ENCODE measurements at regions not wholly inside any gene's neighbourhood (a gene's known extent, or its start where the extent isn't known, plus 50 kb on each side); places are given as distances from the start of the nearest gene placed in this dataset.

DNA sequence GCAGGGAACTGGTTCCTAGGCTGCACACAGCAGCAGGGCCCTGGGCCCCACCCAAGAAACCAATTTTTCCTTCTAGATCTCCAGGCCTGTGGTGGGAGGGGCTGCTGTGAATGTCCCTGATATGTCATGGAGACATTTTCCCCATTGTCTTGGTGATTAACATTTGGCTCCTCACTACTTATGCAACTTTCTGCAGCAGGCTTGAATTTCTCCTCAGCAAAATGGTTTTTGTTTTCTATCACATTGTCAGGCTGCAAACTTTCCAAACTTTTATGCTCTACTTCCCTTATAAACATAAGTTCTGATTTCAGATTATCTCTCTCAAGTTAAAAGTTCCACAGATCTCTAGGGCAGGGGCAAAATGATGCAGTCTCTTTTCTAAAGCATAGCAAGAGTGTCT lies 310.2 kb upstream of the PCDH20 start:
- no peak overlapping the region for H3K27ac ChIP-seq
- H3K9me3 ChIP-seq: no peaks in the 10 kb centered on the region
- TF ChIP-seq, protein P1, sequence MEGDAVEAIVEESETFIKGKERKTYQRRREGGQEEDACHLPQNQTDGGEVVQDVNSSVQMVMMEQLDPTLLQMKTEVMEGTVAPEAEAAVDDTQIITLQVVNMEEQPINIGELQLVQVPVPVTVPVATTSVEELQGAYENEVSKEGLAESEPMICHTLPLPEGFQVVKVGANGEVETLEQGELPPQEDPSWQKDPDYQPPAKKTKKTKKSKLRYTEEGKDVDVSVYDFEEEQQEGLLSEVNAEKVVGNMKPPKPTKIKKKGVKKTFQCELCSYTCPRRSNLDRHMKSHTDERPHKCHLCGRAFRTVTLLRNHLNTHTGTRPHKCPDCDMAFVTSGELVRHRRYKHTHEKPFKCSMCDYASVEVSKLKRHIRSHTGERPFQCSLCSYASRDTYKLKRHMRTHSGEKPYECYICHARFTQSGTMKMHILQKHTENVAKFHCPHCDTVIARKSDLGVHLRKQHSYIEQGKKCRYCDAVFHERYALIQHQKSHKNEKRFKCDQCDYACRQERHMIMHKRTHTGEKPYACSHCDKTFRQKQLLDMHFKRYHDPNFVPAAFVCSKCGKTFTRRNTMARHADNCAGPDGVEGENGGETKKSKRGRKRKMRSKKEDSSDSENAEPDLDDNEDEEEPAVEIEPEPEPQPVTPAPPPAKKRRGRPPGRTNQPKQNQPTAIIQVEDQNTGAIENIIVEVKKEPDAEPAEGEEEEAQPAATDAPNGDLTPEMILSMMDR (IDR thresholded peaks at IDR 0.05): no peak
- no peak for TF ChIP-seq POLR2A (IDR thresholded peaks at IDR 0.05)
- no peak overlapping the region for H3K4me3 ChIP-seq
- no peaks in the 10 kb centered on the region for H3K4me1 ChIP-seq
- no peaks in the 10 kb centered on the region for H3K27me3 ChIP-seq
- no peaks in the 10 kb centered on the region for H3K36me3 ChIP-seq
- intact Hi-C loops (cut with DNase I): no loop called here
- DNase-seq: no peak

DNA sequence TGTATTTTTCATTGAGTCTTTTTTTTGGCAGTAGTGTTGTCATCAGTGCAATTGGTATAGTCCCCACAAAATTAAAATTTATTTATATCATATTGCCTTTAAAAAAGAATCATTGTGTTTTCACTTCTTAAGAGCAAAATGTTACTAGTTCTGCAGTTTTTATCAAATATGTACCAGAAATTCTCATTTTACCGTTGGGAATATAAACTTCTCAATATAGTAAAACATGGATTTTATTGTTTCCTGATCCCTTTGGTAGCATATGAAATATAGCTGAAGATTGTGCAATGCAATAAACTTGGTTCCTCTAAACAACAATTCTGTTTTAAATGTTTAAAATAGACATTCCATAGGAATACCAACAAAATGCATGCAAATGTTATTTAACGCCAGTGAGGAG lies 306.5 kb upstream of the PCDH20 start:
- no peaks in the 10 kb centered on the region for H3K4me1 ChIP-seq
- WGBS, 2 donors: 81 to 85% methylated on average over 2 of the region's 2 CpGs
- no peak for DNase-seq
- no peaks in the 10 kb centered on the region for H3K9me3 ChIP-seq
- H3K36me3 ChIP-seq: no peaks in the 10 kb centered on the region
- intact Hi-C loops (cut with DNase I): no loop called here
- no peak for TF ChIP-seq POLR2A (IDR thresholded peaks at IDR 0.05)
- TF ChIP-seq, protein P1 (IDR thresholded peaks at IDR 0.05): no peak
- H3K27me3 ChIP-seq: no peaks in the 10 kb centered on the region
- no peak overlapping the region for H3K27ac ChIP-seq
- H3K4me3 ChIP-seq: no peak overlapping the region

DNA sequence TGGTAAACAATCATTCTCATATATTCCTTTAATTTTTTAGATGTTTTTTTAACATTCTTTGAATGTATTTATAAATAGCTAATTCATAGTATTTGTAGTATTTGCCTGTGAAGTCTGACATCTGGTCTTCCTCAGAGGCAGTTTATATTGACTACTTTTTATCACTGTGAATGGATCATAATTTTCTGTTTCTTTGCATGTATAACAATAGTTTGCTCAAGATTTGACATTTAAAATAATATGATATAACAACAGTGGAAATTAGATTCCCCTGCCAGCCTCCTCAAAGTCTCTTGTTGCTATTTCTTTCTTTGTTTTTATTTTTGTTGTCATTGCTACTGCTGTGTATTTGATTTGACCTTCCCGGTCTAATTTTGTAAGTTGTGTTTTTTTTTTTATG lies 297.0 kb upstream of the PCDH20 start:
- Histone ChIP-seq H3K9me3 (no peaks in the 10 kb centered on the region), H3K27me3 (no peaks in the 10 kb centered on the region), H3K36me3 (no peaks in the 10 kb centered on the region), H3K27ac (no peak overlapping the region), H3K4me1 (no peaks in the 10 kb centered on the region), H3K4me3 (no peak overlapping the region)
- DNase-seq: no peak
- 55 to 57% methylated on average over 1 of the region's 1 CpG for WGBS, 2 donors
- TF ChIP-seq, protein P1 (IDR thresholded peaks at IDR 0.05): no peak
- no peak for TF ChIP-seq POLR2A (IDR thresholded peaks at IDR 0.05)
- intact Hi-C loops (cut with DNase I): no loop called here

DNA sequence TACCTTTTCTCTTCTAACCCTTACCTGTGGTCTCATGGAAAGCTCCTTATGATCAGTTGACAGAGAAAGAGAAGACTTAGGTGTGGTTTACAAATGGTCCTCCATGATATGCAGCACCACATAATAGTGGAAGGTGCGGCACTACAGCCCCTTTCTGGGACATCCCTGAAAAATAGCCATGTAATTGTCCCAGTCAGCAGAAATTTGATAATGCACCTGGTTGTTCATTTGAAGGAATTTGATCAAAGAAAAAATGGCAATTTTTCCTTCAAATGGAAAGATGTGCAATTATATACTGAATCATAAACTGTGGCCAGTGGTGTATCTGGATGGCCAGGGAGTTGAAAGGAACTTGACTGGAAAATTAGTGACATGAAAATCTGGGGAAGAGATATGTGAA lies 293.6 kb upstream of the PCDH20 start:
- no peak overlapping the region for H3K27ac ChIP-seq
- 70 to 86% methylated on average over 1 of the region's 1 CpG for WGBS, 2 donors
- H3K4me1 ChIP-seq: no peaks in the 10 kb centered on the region
- H3K9me3 ChIP-seq: peaks cover 0 to 2% (median 0%) of the 10 kb centered on the region in 3 donors
- no peak for TF ChIP-seq POLR2A (IDR thresholded peaks at IDR 0.05)
- TF ChIP-seq, protein P1 (IDR thresholded peaks at IDR 0.05): no peak
- H3K27me3 ChIP-seq: no peaks in the 10 kb centered on the region
- H3K4me3 ChIP-seq: no peak overlapping the region
- intact Hi-C loops (cut with DNase I): no loop called here
- H3K36me3 ChIP-seq: no peaks in the 10 kb centered on the region
- DNase-seq: no peak

DNA sequence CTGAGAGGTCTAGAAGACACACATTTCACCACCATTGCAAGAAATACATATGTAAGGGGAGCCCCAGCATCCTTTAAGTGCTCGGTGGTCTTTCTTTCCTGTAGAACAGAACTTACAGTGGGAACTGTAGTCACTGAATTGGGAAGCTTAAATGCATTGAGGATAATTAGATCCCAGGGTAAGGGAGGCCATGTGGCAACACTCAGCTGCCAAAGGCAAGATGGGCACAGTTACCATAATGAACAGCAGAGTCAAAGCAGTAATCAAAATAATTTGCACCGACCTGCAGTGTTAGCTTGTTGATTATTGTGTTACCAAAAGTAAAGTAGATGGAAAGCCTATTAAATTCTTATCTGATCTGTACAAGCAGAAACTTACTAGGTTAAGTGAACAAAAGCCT lies 291.2 kb upstream of the PCDH20 start:
- Histone ChIP-seq H3K27me3 (no peaks in the 10 kb centered on the region), H3K36me3 (no peaks in the 10 kb centered on the region), H3K27ac (no peak overlapping the region), H3K4me3 (no peak overlapping the region), H3K4me1 (no peaks in the 10 kb centered on the region), H3K9me3 (peaks cover 0 to 5% (median 0%) of the 10 kb centered on the region in 3 donors)
- intact Hi-C loops (cut with DNase I): no loop called here
- DNase-seq: no peak
- TF ChIP-seq, protein P1 (IDR thresholded peaks at IDR 0.05): no peak
- no peak for TF ChIP-seq POLR2A (IDR thresholded peaks at IDR 0.05)
- 44 to 75% methylated on average over 2 of the region's 2 CpGs for WGBS, 2 donors
